ENCODE measurements at regions not wholly inside any gene's neighbourhood (a gene's known extent, or its start where the extent isn't known, plus 50 kb on each side); places are given as distances from the start of the nearest gene placed in this dataset.
"Not testable (repeated sequence)": the region's sequence is repeated elsewhere in the genome, so short reads cannot be mapped to it uniquely, and the experiment has no call there.

- TF ChIP-seq CTCF (conservative IDR thresholded peaks at IDR 0.05; ENCODE audit: low read depth, low read length); EZH2 (IDR thresholded peaks at IDR 0.05; ENCODE audit: low read length, unreplicated experiment): not testable (repeated sequence)
Measured at GRCh38 chr2:31783446-31784091, 202.8 kb upstream of the SRD5A2 start.

Measured in PC-3 (cell line).